ENCODE measurements at regions not wholly inside any gene's neighbourhood (a gene's known extent, or its start where the extent isn't known, plus 50 kb on each side); places are given as distances from the start of the nearest gene placed in this dataset.

DNA sequence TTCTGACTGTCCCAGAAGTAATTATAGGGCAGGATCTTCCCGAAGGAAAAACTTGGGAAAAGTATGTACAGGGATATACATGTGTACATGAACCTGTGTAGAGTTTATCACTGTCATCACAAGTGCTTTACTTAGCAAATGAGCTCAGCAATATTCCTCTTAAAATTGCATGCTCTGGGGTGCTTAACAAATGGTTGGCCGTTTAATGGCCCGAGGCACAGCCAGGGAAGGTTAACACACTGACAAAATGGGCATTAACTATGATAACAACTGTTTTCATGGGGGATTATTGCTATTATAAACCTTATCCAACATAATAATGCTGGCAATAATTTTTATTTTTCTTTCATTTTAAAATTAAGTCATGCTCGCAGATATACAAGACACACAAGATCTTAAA is 459.3 kb downstream of the TUSC7 start:
- DNase-seq (no peak), ATAC-seq (ENCODE audit: low read depth) (no peak)

DNA sequence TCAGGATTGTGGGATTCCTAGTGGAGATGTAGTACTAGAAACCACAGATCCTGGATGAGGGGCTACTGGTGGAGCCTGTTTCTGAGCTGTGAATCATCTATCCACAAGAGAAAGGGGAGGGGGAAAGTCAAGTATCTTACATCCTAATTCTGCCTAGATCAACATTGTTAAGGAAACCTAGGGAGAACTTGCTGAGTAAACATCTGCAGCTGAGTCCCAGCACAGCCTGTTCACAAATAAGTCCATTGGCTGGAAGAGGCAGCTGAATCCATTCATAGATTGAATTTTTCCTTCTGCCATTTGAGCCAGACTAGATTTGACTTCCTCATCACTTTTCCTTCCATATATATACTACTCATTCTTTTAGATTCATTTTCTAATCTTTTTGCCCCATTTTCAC is 460.5 kb downstream of the TUSC7 start:
- Mint-ChIP-seq H3K27me3 (no peaks in the 10 kb centered on the region), H3K9me3 (peaks cover 3% of the 10 kb centered on the region), H3K4me3 (no peak overlapping the region), H3K36me3 (ENCODE audit: low read depth) (no peaks in the 10 kb centered on the region), H3K4me1 (peaks cover 8% of the 10 kb centered on the region), H3K27ac (no peak overlapping the region)
- TF ChIP-seq, protein P1, sequence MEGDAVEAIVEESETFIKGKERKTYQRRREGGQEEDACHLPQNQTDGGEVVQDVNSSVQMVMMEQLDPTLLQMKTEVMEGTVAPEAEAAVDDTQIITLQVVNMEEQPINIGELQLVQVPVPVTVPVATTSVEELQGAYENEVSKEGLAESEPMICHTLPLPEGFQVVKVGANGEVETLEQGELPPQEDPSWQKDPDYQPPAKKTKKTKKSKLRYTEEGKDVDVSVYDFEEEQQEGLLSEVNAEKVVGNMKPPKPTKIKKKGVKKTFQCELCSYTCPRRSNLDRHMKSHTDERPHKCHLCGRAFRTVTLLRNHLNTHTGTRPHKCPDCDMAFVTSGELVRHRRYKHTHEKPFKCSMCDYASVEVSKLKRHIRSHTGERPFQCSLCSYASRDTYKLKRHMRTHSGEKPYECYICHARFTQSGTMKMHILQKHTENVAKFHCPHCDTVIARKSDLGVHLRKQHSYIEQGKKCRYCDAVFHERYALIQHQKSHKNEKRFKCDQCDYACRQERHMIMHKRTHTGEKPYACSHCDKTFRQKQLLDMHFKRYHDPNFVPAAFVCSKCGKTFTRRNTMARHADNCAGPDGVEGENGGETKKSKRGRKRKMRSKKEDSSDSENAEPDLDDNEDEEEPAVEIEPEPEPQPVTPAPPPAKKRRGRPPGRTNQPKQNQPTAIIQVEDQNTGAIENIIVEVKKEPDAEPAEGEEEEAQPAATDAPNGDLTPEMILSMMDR (IDR thresholded peaks at IDR 0.05), result no peak
- ChIA-PET POLR2A (no interaction called here), CTCF (no interaction called here)
- intact Hi-C loops (cut with micrococcal nuclease), result no loop called here
- no peak for DNase-seq
- ATAC-seq (ENCODE audit: low read depth), result no peak

More for the DNA sequence above, 459.3 kb downstream of the TUSC7 start:
- Mint-ChIP-seq H3K27me3 (no peaks in the 10 kb centered on the region), H3K27ac (no peak overlapping the region), H3K36me3 (ENCODE audit: low read depth) (no peaks in the 10 kb centered on the region), H3K4me3 (no peak overlapping the region), H3K9me3 (peaks cover 3% of the 10 kb centered on the region), H3K4me1 (peaks cover 8% of the 10 kb centered on the region)
- ChIA-PET POLR2A (no interaction called here), CTCF (no interaction called here)
- TF ChIP-seq, protein P1 (IDR thresholded peaks at IDR 0.05), result no peak
- intact Hi-C loops (cut with micrococcal nuclease), result no loop called here

DNA sequence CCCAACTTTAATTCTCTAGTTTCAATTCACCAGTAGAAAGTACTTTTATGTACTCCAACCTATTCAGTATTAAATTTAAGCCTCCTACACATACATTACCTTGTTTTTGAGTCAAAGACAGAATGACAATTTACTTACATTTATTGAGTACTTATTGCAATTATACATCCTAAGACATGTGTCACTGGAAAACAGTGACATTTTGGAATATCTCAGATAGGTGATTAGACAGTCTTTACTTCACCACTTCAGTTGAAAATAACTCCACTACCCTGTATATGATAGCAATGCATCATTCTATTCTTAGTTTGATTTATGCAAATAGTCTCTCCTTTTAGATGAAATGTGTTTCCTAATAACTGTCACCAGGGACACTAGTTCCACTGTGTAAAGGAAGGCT is 461.5 kb downstream of the TUSC7 start:
- ChIA-PET POLR2A (no interaction called here), CTCF (no interaction called here)
- Mint-ChIP-seq H3K9me3 (peaks cover 2% of the 10 kb centered on the region), H3K27ac (no peak overlapping the region), H3K4me1 (peaks cover 8% of the 10 kb centered on the region), H3K27me3 (no peaks in the 10 kb centered on the region), H3K4me3 (no peak overlapping the region), H3K36me3 (ENCODE audit: low read depth) (no peaks in the 10 kb centered on the region)
- intact Hi-C loops (cut with micrococcal nuclease), result no loop called here
- ATAC-seq (ENCODE audit: low read depth), result no peak
- TF ChIP-seq, protein P1 (IDR thresholded peaks at IDR 0.05), result no peak
- DNase-seq, result no peak

DNA sequence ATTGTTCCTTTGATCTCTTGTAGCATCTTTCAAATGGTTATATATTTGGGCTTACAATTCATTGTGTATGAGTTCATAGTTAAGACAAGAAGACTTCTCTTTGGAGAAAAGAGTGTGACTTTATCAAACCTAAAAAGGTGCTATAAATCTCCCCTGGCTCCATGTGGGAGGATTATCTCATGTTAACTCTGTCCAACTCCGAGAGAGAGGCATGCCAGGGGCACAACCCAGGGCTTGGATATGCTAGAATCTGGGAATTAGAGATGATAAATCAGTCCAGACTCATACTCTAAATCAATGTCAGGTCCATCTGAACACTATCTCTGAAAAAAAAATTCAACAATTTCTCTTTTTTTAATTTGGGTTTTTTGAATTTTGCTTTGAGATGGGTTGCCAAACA is 462.8 kb downstream of the TUSC7 start:
- ATAC-seq (ENCODE audit: low read depth), result no peak
- H3K4me1 Mint-ChIP-seq, result peaks cover 8% of the 10 kb centered on the region
- no peaks in the 10 kb centered on the region for H3K9me3 Mint-ChIP-seq
- ChIA-PET CTCF (no interaction called here), POLR2A (no interaction called here)
- no peak for DNase-seq
- no peak overlapping the region for H3K27ac Mint-ChIP-seq
- H3K27me3 Mint-ChIP-seq, result no peaks in the 10 kb centered on the region
- H3K36me3 Mint-ChIP-seq (ENCODE audit: low read depth), result no peaks in the 10 kb centered on the region
- TF ChIP-seq, protein P1 (IDR thresholded peaks at IDR 0.05), result no peak
- intact Hi-C loops (cut with micrococcal nuclease), result no loop called here
- no peak overlapping the region for H3K4me3 Mint-ChIP-seq

DNA sequence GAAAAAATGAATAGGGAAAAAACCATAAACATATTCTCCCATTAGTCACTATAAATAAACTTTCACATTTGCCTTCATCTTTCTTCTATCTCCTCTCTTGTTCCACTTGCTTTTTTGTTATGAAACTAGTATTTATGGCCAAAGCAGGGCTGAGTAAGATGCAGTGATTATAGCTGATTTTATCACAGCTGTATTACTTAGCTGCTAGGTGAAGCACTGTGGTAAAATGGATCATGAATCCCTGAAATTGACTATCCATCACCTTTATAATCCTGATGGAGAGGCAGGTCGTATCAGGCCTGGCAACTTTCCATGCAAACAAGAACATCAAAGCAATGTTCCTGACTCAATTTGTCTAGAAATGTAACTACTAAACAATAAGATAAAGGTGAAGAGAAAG is 471.6 kb downstream of the TUSC7 start:
- H3K9me3 Mint-ChIP-seq, result no peaks in the 10 kb centered on the region
- CTCF ChIA-PET, result no interaction called here
- TF ChIP-seq, protein P1 (IDR thresholded peaks at IDR 0.05), result no peak
- no peaks in the 10 kb centered on the region for H3K27me3 Mint-ChIP-seq
- DNase-seq (no peak), ATAC-seq (ENCODE audit: low read depth) (no peak)
- H3K36me3 Mint-ChIP-seq (ENCODE audit: low read depth), result no peaks in the 10 kb centered on the region
- intact Hi-C loops (cut with micrococcal nuclease), result no loop called here
- POLR2A ChIA-PET, result no interaction called here
- no peaks in the 10 kb centered on the region for H3K4me1 Mint-ChIP-seq
- no peak overlapping the region for H3K27ac Mint-ChIP-seq
- no peak overlapping the region for H3K4me3 Mint-ChIP-seq
